GM18868 (cell line): ENCODE measurements at regions not wholly inside any gene's neighbourhood (a gene's known extent, or its start where the extent isn't known, plus 50 kb on each side); places are given as distances from the start of the nearest gene placed in this dataset.
"Not testable (repeated sequence)": the region's sequence is repeated elsewhere in the genome, so short reads cannot be mapped to it uniquely, and the experiment has no call there.

Source experiments
- ATAC-seq: cut with Tn5 transposase; IDR thresholded peaks from one replicate; pipeline ENCODE4 v1.9.1; 2021; ENCODE audit warnings: mild to moderate bottlenecking, moderate library complexity; ENCODE audit not compliant: unreplicated experiment

DNA sequence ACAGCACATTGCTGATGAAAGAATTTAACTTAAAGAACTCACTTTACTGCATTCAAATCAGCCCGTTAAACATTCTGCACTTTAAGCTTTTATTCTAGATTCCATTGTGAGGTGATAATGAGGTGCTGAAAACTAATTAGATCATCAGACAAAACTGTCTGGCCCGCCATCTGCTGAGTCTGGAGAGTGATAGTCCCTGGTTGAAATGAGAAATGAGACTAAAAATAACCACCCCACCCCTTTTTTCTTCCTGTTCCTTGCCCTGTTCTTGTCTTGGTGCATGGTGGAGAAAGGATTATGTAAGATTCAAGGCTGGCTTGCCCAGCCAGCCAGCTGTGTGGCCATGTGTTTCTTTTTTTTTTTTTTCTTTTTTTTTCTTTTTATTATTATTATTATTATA, 277.0 kb upstream of the COBL start:
- ATAC-seq = no peak

DNA sequence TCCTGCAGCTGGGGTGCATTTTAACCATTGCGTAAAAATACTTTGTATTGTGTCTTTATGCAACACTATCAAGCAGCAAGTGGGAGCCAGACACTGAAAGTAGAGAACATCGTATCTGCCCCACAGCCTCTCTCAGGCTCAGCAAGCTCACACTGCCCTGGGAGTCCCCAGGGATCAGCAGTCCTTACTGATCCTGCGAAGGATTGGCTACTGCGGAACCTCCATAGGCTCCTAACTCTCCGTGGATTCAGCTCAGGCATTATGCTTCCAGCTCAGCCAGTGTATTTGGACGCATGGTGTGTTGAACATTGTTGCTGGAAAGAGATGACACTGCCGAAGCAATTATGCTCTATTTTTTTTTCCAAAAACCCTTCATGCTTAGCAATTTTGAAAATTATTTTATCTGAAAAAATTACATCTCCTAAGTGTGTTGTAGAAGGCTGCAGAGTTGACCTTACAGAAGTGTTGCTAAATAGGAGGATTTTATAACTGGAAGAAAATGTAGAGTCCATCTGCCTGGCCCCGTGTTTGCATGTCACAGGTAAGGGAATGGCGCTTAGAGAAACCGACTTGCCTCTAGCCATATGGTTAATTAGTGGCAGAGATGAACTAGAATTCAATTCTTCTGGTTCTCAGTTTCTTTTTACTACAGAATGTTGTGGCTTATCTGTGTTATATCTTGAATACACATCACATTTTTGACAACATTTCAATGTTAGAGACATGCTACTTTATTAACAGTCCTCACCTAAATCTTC, 276.4 kb upstream of the COBL start:
- ATAC-seq = no peak

DNA sequence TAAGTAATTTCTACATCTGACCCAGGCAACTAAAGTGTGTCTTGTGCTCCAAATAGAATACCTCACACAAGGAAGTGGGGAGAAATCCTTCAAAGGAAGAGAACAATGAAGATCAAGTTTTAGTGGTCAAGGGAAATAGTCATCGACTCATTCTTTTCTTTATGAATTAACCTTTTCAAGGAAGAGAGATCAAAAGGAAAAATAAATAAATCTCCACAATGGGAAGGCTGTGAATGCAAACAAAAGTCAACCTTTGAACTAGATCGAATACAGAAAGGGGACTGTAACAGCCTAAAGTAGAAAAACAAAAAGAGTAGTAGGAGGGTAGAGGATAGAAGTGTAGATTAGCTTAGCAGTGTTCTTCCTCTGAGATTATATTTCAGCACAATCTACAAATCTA, 274.6 kb upstream of the COBL start:
- no peak for ATAC-seq

DNA sequence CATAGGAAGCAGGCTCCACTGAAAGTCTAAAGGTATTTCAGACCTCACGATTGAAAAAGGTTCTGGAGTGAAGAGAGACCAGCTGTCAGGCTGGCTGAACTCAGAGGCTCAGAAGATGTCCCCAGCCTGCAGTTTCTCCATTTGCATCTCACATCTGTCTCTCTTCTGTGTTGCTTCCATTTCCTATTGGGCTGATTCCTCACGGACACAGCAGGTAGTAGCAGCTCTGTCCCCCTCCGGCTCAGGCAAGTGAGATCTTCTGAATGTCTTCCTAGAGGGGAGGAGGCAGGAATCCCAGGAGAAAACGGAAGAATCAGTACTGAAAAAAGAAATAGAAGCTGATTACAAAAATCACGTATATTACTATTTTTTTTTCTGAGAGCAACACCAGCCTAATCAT, 274.1 kb upstream of the COBL start:
- ATAC-seq = no peak

DNA sequence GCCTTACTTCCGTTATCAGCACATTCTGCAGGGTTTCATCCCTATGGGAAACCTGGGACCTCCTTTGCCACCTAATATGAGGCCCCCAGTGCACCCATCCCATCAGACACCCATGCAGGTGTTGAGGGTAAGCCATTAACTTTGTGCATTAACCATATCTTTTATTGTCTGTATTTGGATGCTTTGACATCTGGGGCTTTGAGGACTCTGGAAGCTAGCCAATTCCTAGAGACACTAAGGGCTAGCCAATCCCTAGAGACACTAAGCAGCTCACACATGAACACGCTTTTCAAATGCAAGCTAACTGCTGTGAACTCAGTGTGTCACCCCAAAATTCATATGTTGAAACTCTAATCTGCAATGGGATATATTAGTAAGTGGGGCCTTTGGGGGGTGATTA, 272.5 kb upstream of the COBL start:
- ATAC-seq = no peak

DNA sequence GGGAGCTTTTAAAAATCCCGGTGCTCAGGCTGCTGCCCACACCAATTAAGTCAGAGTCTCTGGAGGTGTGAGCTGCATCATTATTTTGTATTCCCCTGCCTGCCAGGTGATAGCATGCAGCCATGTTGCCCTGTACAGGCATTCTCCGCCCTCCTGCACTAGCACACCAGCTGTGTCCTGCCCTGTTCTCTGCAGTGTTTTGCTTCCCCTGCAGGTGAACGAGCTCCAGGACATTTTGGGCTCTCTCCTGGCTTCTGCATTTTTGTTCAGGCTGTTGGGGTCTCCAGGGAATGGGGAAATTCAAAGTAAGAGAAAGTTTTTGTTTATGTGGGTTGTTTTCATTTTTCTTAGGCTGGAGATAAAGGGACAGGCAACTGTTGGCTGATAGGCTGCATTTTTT, 271.0 kb upstream of the COBL start:
- no peak for ATAC-seq

DNA sequence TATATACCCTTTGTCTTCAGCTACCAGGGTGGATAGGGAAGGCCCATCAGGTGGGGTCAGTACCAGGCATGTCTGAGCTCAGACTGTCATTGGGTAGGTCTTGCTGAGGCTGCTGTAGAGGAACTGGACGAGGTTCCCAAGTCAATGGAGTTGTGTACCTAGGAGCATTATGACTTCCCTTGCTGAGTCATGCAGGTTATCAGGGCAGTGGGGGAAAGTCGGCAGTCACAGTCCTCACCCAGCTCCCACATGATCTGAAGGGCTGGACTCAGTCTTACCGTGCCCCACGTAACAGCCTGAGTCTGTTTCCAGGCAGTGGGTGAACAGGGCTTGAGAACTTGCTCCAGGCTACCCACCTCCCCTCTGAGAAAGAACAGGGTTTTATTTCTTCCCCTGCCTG, 260.8 kb upstream of the COBL start:
- ATAC-seq = no peak

DNA sequence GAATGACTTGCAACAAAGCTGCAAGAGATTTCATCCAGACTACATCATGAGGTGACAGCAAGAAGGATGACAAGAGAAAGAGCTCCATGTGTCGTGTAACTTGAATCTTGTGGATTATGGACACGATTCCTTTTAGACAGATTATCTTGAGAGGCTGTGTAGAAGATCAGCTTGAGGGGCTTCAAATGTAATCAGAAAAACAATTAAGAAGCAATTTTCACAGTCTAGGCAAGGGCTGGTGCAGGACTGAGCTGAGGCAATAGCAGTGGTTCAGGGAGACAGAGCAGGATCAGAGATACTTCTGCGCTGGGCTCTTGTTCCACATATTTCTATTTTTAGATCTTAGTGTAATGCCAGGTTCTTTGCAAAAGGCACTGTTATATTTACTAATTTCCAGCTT, 253.0 kb upstream of the COBL start:
- ATAC-seq = no peak

DNA sequence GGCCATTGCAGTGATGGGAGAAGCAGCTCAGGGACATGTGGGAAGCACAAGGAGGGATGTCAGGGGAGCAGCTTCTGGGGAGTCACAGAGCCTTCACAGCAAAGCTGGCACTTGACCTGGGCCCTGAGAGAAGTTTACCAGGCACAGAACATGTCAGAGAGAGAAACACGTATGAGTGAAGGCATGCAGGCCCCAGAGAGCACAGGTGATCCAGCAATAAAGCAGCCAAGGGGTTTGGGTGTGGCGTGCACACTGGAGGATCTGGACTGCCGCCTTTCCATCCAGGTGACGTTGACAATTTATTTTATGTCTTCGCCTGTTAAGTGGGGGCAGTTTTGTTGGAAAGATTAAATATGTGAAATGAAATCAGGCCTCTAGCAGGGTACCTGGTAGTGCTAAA, 252.6 kb upstream of the COBL start:
- ATAC-seq = no peak

DNA sequence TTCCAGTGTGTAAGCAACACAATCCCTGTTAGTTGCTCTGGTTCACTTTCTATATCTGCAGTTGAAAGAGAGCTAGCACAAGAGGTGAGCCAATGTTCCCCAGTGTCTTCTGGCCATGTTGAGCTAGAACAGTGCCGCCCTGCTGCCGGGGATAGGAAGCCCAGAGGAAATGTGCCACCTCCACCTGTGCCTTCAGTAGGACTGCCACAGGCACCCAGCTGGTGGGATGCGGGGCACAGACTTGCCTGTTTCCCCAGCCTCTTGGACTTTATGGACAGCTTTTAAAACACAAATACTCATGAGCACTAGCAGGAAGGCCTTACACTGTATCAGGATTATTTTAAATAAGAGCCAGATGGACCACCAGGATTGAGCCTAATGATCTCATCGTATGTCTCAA, 234.5 kb upstream of the COBL start:
- ATAC-seq = no peak

DNA sequence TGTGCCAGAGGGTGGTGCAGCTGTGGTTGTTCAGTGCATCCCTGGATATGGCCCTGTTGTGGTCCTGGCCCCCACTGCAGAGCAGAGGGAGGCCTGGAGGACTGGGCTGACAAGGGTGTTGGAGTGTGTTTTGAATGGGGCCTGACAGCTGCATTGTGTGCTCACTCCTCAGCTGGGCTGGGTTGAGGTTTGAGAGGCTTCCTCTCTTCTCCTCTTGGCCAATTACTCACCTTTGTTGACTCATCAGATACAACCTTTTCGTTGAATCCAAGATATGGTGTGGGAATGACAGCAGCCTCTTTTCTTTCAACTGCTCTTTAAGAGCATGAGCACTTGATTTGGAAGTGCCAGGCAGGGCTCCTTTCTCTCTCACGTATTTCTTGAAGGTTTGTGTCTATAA, 228.5 kb upstream of the COBL start:
- ATAC-seq = no peak

DNA sequence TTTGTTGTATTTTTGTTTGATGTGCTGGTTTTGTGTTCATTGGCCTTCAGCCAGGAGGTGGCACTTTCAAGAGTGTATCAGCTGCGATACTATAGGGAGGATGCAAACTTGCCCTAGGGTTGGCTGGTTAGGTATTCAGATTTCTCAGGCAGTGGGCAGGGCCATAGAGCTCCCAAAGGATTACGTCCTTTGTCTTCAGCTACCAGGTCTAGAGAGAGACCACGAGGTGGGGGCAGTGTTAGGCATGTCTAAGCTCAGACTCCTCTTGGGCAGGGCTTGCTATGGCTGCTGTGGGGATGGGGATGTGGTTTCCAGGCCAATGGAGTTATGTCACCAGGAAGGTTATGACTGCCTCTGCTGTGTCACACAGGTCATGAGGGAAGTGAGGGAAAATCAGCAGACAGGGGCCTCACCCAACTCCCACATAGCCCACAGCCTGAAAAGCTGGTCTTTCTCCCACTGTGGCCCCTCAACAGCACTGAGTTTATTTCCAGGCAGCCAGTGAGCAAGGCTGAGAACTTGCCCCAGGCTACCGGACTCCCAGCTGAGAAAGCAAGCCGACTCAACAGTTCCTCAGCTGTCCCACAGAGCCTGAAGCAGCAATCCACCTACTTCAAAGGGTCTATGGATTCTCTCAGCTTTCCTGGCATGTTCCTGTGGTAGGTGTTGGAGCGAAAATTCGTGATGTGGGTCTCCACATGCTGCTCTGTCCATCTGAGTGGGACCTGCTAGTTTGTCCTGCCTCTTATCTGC, 227.4 kb upstream of the COBL start:
- no peak for ATAC-seq

DNA sequence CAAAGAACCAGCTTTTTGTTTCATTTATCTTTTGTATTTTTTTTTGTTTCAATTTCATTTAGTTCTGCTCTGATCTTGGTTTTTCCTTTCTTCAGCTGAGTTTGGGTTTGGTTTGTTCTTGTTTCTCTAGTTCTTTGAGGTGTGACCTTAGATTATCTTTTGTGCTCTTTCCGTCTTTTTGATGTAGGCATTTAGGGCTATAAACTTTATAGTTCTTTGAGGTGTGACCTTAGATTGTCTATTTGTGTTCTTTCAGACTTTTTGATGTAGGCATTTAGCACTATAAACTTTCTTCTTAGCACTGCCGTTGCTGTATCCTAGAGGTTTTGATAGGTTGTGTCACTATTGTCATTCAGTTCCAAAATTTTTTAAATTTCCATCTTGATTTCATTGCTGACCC, 224.3 kb upstream of the COBL start:
- ATAC-seq = not testable (repeated sequence)

DNA sequence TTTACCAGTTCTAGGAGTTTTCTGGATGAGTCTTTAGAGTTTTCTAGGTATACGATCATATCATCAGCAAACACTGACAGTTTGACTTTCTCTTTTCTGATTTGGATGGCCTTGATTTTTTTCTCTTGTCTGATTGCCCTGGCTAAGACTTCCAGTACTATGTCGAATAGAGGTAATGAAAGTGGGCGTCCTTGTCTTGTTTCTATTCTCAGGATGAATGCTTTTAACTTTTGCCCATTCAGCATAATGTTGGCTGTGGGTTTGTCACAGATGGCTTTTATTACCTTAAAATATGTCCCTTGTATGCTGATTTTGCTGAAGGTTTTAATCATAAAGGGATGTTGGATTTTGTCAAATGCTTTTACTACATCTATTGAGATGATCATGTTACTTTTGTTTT, 223.2 kb upstream of the COBL start:
- ATAC-seq = no peak

DNA sequence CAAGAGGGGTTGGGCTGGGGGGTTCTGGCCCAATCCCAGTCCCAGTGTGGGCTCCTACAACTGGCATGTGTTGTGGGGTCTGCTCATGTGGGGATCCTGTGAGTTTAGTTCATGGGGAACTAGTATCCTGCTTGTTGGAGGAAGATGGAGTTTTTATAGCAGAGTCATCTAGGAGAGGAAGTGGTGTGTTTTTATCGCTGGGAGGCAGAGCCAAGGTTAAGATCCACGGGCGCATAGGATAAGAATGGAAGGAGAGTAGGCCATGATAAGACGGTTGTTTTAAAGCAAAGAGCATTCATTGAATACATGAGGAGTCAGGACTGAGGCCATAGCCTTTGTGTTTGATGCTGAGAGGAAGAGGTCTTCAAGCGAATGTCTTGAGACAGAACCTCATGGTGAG, 211.6 kb upstream of the COBL start:
- ATAC-seq = no peak

DNA sequence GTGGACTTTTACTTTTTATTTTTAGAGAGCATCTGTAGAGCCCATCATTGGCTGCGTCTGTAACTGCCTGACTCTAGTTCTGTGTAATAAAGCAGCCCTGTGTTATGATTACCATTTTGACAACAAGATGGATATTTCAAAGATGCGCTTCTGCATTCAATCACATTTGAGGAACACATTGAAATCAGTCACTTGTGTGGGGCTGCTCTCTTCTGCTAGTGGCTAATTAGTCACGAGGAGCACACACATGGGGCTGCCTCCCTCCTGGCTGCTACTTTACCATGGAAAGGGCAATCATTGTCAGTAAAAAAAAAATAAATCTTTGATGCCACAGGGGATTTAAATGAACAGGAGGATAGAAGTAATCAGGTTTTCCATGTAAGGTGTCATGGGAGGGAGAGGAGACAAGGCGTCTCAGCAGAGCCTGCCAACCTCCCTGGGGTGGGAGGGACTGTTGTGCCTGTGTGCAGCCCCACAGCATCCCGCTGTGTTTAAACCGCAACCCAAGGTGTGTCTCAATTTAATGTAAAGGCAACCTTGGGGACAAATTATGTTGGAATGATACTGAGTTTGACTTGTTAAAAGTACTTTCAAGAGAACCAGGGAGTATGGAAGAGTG, 205.2 kb upstream of the COBL start:
- no peak for ATAC-seq

DNA sequence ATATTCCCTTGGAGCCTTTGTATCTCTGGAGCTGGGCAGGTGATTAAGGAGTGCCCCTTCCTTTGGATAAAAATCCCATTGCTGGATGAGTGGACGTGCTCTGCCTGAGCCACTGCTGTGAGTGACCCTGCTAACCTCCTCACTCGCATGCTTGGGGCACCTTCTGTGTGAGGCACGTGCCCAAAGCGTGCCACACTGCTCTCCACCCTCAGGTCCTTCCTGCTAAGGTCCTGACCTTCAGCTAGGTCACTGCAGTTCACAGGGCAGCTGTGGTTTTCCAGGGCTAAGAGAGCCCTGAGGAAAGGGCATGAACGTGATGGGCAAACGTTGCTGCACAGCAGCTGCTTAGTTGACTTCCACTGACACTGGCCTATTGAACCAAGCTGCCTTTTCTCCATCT, 204.4 kb upstream of the COBL start:
- no peak for ATAC-seq

DNA sequence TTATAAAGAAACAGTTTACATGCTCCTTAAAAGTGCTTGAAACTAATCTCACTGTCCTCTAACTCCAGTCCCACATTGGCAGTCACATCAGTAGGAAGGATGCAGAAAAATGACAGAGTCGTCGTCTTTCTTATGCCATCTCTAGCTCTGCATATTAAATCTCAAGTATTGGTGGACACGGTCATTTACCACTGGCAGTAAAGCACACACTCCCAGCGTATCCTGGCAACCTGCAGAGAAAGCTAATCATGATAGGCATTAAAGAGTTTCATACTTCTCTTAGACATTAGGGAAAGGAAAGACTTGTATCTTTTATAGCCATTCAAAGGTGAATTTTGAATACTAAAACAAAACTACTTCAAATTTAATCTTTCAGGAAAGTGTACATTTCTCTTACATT, 202.0 kb upstream of the COBL start:
- ATAC-seq = no peak

DNA sequence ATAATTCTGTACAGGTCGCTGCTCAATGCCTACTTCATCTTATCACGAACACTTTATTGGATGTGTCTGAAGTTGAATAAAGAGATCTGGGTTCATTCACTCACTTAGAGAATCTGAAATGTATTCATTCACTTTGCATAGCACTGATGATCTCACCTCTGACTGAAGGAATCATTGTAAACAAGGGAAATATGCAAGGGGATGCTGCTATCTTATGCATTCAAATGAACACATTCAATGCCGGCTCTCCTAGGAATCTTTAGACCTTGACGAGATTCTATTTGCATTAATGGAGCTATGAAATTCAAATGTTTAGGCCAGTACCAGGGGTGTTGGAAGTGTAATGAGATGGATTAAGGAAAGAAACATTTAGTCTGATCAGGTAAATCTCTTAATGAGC, 200.6 kb upstream of the COBL start:
- ATAC-seq = no peak

DNA sequence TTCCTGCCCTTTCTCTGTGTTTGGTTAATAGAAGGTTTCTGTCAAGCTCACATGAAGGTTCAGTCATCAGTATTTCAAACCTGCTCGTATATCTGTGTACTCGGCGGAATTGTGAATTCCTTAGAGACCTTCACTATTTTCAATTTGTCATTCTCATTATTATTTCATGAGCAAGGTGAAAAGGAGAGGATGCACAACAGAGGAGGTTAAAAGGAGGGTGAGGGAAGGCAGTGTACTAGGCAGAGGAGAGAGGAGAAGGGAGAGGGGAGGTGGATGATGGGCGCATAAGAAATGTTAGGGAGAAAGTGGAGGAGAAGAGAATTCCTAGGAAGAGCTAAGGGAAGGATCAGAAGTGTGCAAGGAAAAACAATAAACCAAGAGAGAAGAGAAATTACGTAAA, 185.0 kb upstream of the COBL start:
- no peak for ATAC-seq

DNA sequence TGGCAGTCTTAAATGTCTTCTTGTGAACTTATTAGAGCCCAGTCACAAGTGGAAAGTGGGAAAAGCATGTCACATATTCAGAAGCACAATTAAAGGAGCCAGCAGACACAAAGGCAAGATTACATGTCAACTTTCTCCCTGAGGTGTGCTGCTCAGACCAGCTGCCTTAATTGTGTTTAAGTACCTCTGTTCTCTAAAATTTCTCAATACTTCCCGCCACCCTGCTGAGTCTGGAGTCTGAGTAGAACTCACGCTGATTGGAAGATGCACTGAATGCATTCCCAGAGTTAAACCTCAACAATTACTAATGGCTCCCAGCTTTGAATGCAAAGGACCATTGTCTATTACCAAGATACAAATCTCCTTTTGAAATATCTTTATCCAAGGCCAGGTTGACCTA, 166.4 kb upstream of the COBL start:
- no peak for ATAC-seq

DNA sequence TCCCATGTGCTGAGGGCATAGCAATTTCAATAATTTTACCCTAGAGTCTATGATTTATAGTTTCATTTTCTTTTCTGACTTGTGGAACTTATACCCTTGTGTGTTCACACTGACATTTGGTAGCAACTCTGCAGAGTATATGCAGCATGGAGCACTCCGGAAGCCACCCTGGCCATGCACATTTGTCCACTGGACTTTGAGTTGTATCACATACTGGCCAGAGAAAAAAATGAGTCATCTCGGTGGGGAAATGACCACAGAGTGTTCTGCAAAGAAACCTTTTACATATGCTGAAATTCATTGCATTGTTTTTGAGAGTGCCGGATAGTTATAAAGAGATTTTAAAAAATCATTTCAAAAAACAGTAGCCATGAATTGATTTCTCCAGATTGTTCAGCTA, 164.8 kb upstream of the COBL start:
- ATAC-seq = no peak
